ENCODE measurements at regions not wholly inside any gene's neighbourhood (a gene's known extent, or its start where the extent isn't known, plus 50 kb on each side); places are given as distances from the start of the nearest gene placed in this dataset.

- H3K4me2 ChIP-seq (ENCODE audit: low read depth, low read length), result no peak overlapping the region
- no peaks in the 10 kb centered on the region for H3K9me3 ChIP-seq (ENCODE audit: control insufficient read depth, insufficient read depth, low read length)
- dilution Hi-C loops (cut with HindIII; ENCODE audit: low sequenced_read_pairs, unreplicated experiment) (no loop called here), in situ Hi-C loops (cut with MboI; ENCODE audit: low sequenced_read_pairs) (no loop called here), intact Hi-C loops (cut with micrococcal nuclease) (no loop called here)
- no peak overlapping the region for H3K9ac ChIP-seq (ENCODE audit: low read depth, low read length)
- CTCF ChIA-PET, result no interaction called here
- no peak overlapping the region for H2AK9ac ChIP-seq (replicated peaks; ENCODE audit: low read depth, low read length, poor library complexity)
- H3K14ac ChIP-seq (replicated peaks; ENCODE audit: low read depth, low read length), result no peak overlapping the region
- H3K79me1 ChIP-seq (ENCODE audit: low read depth in 1 of 2, low read length in 2 of 2), result no peaks in the 10 kb centered on the region
- no peak overlapping the region for H3K4me3 ChIP-seq (ENCODE audit: insufficient read depth, low read depth, low read length)
- no peak overlapping the region for H4K8ac ChIP-seq (ENCODE audit: low read depth in 2 of 2, low read length in 2 of 2)
- no peak overlapping the region for H4K5ac ChIP-seq (ENCODE audit: low read depth, low read length)
- H3K4ac ChIP-seq (ENCODE audit: low read depth, low read length), result no peak overlapping the region
- H2BK120ac ChIP-seq (ENCODE audit: low read depth, low read length), result no peak overlapping the region
- no peak overlapping the region for H3K27ac ChIP-seq (ENCODE audit: insufficient read depth, low read length)
- no peak overlapping the region for H4K91ac ChIP-seq (ENCODE audit: insufficient read depth, low read depth, low read length)
- no peaks in the 10 kb centered on the region for H4K20me1 ChIP-seq (ENCODE audit: insufficient read depth, low read length)
- POLR2A ChIA-PET (ENCODE audit: unreplicated experiment), result no interaction called here
- H3K27me3 ChIP-seq (ENCODE audit: control insufficient read depth, insufficient read depth, low read length), result no peaks in the 10 kb centered on the region
- H3K4me1 ChIP-seq (ENCODE audit: control insufficient read depth, insufficient read depth, low read length), result no peaks in the 10 kb centered on the region
- H3K18ac ChIP-seq (ENCODE audit: low read depth, low read length), result no peak overlapping the region
- BruUV-seq (replicated peaks), result no TSS peak
- TF ChIP-seq MAZ (IDR thresholded peaks at IDR 0.05; ENCODE audit: borderline replicate concordance, low read depth, low read length) (no peak), CHD1 (IDR thresholded peaks at IDR 0.05; ENCODE audit: low read depth, low read length) (no peak), FOS (IDR thresholded peaks at IDR 0.05; ENCODE audit: low read depth, low read length) (no peak), SMC3 (IDR thresholded peaks at IDR 0.05; ENCODE audit: low read depth, low read length) (no peak)
- no peak overlapping the region for H3K56ac ChIP-seq (ENCODE audit: extremely low read depth, insufficient read depth, low read length)
- no peak overlapping the region for H3K23ac ChIP-seq (ENCODE audit: low read depth, low read length)
- H2AK5ac ChIP-seq (ENCODE audit: low read depth, low read length), result no peak overlapping the region
- H2AFZ ChIP-seq (replicated peaks; ENCODE audit: low read length, poor library complexity), result no peak overlapping the region
- no peak for DNase-seq
- no peak overlapping the region for H2BK15ac ChIP-seq (ENCODE audit: low read depth, low read length)
- H3K36me3 ChIP-seq (ENCODE audit: control insufficient read depth, insufficient read depth, low read length), result no peaks in the 10 kb centered on the region
- no peak for ATAC-seq (ENCODE audit: low read depth)
- no peaks in the 10 kb centered on the region for H3K9me1 ChIP-seq (ENCODE audit: insufficient read depth, low read length)
- WGBS, 2 experiments (ENCODE audit: extremely low coverage in 2 of 2, insufficient read length in 1 of 2), result no CpG with 5 or more reads among the region's 5 CpGs
- H2BK20ac ChIP-seq (ENCODE audit: low read depth, low read length), result no peak overlapping the region
- H2BK5ac ChIP-seq (ENCODE audit: low read depth, low read length, poor library complexity, severe bottlenecking), result no peak overlapping the region
Observed at GRCh38 chr1:170853302-170853701, 82.0 kb upstream of the MROH9 start.
